ENCODE measurements at regions not wholly inside any gene's neighbourhood (a gene's known extent, or its start where the extent isn't known, plus 50 kb on each side); places are given as distances from the start of the nearest gene placed in this dataset.

- no peaks in the 10 kb centered on the region for H4K20me1 ChIP-seq (replicated peaks; ENCODE audit: insufficient read depth)
- H3K27ac Mint-ChIP-seq, result no peak overlapping the region
- H3K4me1 ChIP-seq (ENCODE audit: insufficient read depth), result no peaks in the 10 kb centered on the region
- H3K27me3 Mint-ChIP-seq (ENCODE audit: insufficient read depth, low read depth, poor library complexity), result no peaks in the 10 kb centered on the region
- no peak for ATAC-seq
- no peak overlapping the region for H3K4me2 ChIP-seq
- no peaks in the 10 kb centered on the region for H3K27me3 ChIP-seq (ENCODE audit: insufficient read depth)
- H3K36me3 ChIP-seq (ENCODE audit: insufficient read depth), result no peaks in the 10 kb centered on the region
- no peak for TF ChIP-seq EZH2phosphoT487 (IDR thresholded peaks at IDR 0.05; ENCODE audit: unreplicated experiment)
- TF ChIP-seq EZH2 (IDR thresholded peaks at IDR 0.05; ENCODE audit: low read depth, unreplicated experiment), result no peak
- TF ChIP-seq STAT1 (IDR thresholded peaks at IDR 0.05; ENCODE audit: unreplicated experiment), result no peak
- no peaks in the 10 kb centered on the region for H3K79me2 ChIP-seq (replicated peaks; ENCODE audit: insufficient read depth)
- no peaks in the 10 kb centered on the region for H3F3A ChIP-seq (replicated peaks; ENCODE audit: low read depth)
- 0 out of 2 replicates have a peak, but pooled peaks cover 4% of the 10 kb centered on the region for H3K9me2 ChIP-seq (ENCODE audit: insufficient read depth)
- no peaks in the 10 kb centered on the region for H3K4me1 Mint-ChIP-seq
- no peak overlapping the region for H3K4me3 Mint-ChIP-seq
- H3K4me3 ChIP-seq, result no peak overlapping the region
- no peak overlapping the region for H2AFZ ChIP-seq
- H3K27ac ChIP-seq (ENCODE audit: low read depth), result no peak overlapping the region
- no peak for DNase-seq (ENCODE audit: low spot score)
- H3K36me3 Mint-ChIP-seq (ENCODE audit: low read depth), result no peaks in the 10 kb centered on the region
- H3K9me3 Mint-ChIP-seq, result no peaks in the 10 kb centered on the region
Observed at GRCh38 chr2:217189747-217190146, 329.9 kb upstream of the TNP1 start.

GRCh38 chr2:217189131-217189530 is 329.3 kb upstream of the TNP1 start:
- no peaks in the 10 kb centered on the region for H3K27me3 ChIP-seq (ENCODE audit: insufficient read depth)
- Mint-ChIP-seq H3K4me1 (no peaks in the 10 kb centered on the region), H3K36me3 (ENCODE audit: low read depth) (no peaks in the 10 kb centered on the region), H3K9me3 (no peaks in the 10 kb centered on the region), H3K27ac (no peak overlapping the region), H3K27me3 (ENCODE audit: insufficient read depth, low read depth, poor library complexity) (no peaks in the 10 kb centered on the region), H3K4me3 (no peak overlapping the region)
- no peaks in the 10 kb centered on the region for H3F3A ChIP-seq (replicated peaks; ENCODE audit: low read depth)
- no peak overlapping the region for H2AFZ ChIP-seq
- 0 out of 2 replicates have a peak, but pooled peaks cover 4% of the 10 kb centered on the region for H3K9me2 ChIP-seq (ENCODE audit: insufficient read depth)
- no peak for DNase-seq (ENCODE audit: low spot score)
- H3K27ac ChIP-seq (ENCODE audit: low read depth), result no peak overlapping the region
- no peaks in the 10 kb centered on the region for H4K20me1 ChIP-seq (replicated peaks; ENCODE audit: insufficient read depth)
- no peak for ATAC-seq
- TF ChIP-seq NANOG (IDR thresholded peaks at IDR 0.05; ENCODE audit: borderline replicate concordance) (no peak), ZNF114 (CRISPR knock-in tag; IDR thresholded peaks at IDR 0.05) (no peak), EZH2 (IDR thresholded peaks at IDR 0.05; ENCODE audit: low read depth, unreplicated experiment) (no peak), JUNB (IDR thresholded peaks at IDR 0.05; ENCODE audit: unreplicated experiment) (no peak)
- TF ChIP-seq, protein P1, sequence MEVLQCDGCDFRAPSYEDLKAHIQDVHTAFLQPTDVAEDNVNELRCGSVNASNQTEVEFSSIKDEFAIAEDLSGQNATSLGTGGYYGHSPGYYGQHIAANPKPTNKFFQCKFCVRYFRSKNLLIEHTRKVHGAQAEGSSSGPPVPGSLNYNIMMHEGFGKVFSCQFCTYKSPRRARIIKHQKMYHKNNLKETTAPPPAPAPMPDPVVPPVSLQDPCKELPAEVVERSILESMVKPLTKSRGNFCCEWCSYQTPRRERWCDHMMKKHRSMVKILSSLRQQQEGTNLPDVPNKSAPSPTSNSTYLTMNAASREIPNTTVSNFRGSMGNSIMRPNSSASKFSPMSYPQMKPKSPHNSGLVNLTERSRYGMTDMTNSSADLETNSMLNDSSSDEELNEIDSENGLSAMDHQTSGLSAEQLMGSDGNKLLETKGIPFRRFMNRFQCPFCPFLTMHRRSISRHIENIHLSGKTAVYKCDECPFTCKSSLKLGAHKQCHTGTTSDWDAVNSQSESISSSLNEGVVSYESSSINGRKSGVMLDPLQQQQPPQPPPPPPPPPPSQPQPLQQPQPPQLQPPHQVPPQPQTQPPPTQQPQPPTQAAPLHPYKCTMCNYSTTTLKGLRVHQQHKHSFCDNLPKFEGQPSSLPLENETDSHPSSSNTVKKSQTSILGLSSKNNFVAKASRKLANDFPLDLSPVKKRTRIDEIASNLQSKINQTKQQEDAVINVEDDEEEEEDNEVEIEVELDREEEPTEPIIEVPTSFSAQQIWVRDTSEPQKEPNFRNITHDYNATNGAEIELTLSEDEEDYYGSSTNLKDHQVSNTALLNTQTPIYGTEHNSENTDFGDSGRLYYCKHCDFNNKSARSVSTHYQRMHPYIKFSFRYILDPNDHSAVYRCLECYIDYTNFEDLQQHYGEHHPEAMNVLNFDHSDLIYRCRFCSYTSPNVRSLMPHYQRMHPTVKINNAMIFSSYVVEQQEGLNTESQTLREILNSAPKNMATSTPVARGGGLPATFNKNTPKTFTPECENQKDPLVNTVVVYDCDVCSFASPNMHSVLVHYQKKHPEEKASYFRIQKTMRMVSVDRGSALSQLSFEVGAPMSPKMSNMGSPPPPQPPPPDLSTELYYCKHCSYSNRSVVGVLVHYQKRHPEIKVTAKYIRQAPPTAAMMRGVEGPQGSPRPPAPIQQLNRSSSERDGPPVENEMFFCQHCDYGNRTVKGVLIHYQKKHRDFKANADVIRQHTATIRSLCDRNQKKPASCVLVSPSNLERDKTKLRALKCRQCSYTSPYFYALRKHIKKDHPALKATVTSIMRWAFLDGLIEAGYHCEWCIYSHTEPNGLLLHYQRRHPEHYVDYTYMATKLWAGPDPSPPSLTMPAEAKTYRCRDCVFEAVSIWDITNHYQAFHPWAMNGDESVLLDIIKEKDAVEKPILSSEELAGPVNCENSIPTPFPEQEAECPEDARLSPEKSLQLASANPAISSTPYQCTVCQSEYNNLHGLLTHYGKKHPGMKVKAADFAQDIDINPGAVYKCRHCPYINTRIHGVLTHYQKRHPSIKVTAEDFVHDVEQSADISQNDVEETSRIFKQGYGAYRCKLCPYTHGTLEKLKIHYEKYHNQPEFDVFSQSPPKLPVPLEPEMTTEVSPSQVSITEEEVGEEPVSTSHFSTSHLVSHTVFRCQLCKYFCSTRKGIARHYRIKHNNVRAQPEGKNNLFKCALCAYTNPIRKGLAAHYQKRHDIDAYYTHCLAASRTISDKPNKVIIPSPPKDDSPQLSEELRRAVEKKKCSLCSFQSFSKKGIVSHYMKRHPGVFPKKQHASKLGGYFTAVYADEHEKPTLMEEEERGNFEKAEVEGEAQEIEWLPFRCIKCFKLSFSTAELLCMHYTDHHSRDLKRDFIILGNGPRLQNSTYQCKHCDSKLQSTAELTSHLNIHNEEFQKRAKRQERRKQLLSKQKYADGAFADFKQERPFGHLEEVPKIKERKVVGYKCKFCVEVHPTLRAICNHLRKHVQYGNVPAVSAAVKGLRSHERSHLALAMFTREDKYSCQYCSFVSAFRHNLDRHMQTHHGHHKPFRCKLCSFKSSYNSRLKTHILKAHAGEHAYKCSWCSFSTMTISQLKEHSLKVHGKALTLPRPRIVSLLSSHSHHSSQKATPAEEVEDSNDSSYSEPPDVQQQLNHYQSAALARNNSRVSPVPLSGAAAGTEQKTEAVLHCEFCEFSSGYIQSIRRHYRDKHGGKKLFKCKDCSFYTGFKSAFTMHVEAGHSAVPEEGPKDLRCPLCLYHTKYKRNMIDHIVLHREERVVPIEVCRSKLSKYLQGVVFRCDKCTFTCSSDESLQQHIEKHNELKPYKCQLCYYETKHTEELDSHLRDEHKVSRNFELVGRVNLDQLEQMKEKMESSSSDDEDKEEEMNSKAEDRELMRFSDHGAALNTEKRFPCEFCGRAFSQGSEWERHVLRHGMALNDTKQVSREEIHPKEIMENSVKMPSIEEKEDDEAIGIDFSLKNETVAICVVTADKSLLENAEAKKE (CRISPR knock-in tag; IDR thresholded peaks at IDR 0.05), result no peak
- TF ChIP-seq, protein P2, sequence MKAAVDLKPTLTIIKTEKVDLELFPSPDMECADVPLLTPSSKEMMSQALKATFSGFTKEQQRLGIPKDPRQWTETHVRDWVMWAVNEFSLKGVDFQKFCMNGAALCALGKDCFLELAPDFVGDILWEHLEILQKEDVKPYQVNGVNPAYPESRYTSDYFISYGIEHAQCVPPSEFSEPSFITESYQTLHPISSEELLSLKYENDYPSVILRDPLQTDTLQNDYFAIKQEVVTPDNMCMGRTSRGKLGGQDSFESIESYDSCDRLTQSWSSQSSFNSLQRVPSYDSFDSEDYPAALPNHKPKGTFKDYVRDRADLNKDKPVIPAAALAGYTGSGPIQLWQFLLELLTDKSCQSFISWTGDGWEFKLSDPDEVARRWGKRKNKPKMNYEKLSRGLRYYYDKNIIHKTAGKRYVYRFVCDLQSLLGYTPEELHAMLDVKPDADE (IDR thresholded peaks at IDR 0.05), result no peak
- H3K36me3 ChIP-seq (ENCODE audit: insufficient read depth), result no peaks in the 10 kb centered on the region
- no peaks in the 10 kb centered on the region for H3K4me1 ChIP-seq (ENCODE audit: insufficient read depth)
- no peak overlapping the region for H3K4me3 ChIP-seq
- no peak overlapping the region for H3K4me2 ChIP-seq
- H3K79me2 ChIP-seq (replicated peaks; ENCODE audit: insufficient read depth), result no peaks in the 10 kb centered on the region
